Mucosa of stomach (tissue), 1 donor: ENCODE measurements at regions not wholly inside any gene's neighbourhood (a gene's known extent, or its start where the extent isn't known, plus 50 kb on each side); places are given as distances from the start of the nearest gene placed in this dataset.

Experiments used
- H3K27me3 ChIP-seq: one replicate; pipeline ENCODE4 v1.7.0; 2013; ENCODE audit warnings: mild to moderate bottlenecking, low read length; ENCODE audit not compliant: control insufficient read depth, insufficient read depth
- H3K36me3 ChIP-seq: one replicate; pipeline ENCODE4 v1.7.0; 2013; ENCODE audit warnings: low read length; ENCODE audit not compliant: control insufficient read depth, insufficient read depth
- H3K4me1 ChIP-seq: one replicate; pipeline ENCODE4 v1.7.0; 2013; ENCODE audit warnings: mild to moderate bottlenecking, low read length; ENCODE audit not compliant: control insufficient read depth, insufficient read depth
- H3K4me3 ChIP-seq: one replicate; pipeline ENCODE4 v1.7.0; 2013; ENCODE audit warnings: low read length
- H3K9ac ChIP-seq: one replicate; pipeline ENCODE4 v1.7.0; 2013; ENCODE audit warnings: mild to moderate bottlenecking, low read length, moderate library complexity
- H3K9me3 ChIP-seq: one replicate; pipeline ENCODE4 v1.7.0; 2013; ENCODE audit warnings: mild to moderate bottlenecking, low read length, moderate library complexity; ENCODE audit not compliant: control insufficient read depth
- donor health status: Pancreatic carcinoma.

DNA sequence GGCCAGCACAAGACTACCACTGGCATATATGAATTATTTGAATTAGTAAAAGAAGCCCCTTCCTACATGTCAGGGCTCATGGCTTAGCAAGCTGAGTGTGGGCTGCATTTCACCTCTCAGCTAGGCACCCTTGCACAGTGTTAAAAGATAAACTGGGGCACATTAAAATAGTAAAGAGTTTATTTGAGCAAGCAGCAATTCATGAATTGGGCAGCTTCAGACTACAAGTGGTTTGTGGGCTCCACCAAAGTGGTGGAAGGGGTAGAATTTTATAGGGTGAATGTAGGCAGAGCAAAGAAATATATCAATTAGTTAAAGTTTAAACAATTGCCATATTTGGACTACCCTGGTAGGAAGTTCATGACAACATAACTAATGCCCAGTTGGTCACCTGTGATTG is 178.8 kb downstream of the PLPP3 start:
- no peak overlapping the region for H3K4me3 ChIP-seq
- H3K9ac ChIP-seq, result no peak overlapping the region
- no peaks in the 10 kb centered on the region for H3K36me3 ChIP-seq
- no peaks in the 10 kb centered on the region for H3K4me1 ChIP-seq
- H3K27me3 ChIP-seq, result no peaks in the 10 kb centered on the region
- H3K9me3 ChIP-seq, result no peaks in the 10 kb centered on the region

DNA sequence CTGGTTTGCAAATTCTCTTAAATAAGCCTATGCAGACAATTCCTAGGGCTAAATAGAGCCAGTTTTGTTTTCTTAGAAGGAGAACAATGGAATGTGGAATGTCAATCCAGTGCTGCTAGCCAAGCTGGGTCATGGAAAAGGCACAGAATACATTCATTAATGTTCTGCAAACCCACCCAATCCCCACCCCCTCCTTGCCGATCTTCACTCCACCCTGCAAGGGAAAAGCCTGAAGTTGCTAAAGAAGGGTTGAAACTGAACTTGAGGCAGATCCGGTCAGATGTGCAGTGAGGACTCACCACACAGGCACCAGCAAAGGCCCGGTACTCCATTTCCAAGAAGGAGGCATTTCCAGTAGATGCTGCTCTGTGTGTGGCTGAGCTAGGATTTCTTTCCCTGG is 179.6 kb downstream of the PLPP3 start:
- H3K4me3 ChIP-seq, result no peak overlapping the region
- H3K9me3 ChIP-seq, result no peaks in the 10 kb centered on the region
- no peaks in the 10 kb centered on the region for H3K4me1 ChIP-seq
- H3K9ac ChIP-seq, result no peak overlapping the region
- H3K27me3 ChIP-seq, result no peaks in the 10 kb centered on the region
- no peaks in the 10 kb centered on the region for H3K36me3 ChIP-seq

DNA sequence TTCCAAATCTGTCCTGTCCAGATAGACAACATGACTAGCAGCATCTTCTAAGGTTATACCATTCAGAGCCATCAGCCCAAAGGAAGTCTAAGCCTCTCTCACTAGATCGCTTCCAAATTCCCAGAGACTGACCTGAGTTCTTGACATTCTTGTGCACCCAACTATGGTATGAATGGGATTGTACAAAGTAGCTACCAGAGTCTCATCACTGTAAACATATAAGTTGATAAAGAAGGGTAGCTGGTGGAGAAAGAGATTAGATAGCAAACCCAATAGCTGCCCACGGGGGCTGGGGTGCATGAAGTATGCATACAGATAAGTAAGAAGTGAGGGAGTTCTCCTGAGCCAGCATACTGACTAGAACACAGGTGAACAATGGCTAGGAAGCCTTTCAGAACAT is 180.0 kb downstream of the PLPP3 start:
- Histone ChIP-seq H3K36me3 (no peaks in the 10 kb centered on the region), H3K9me3 (no peaks in the 10 kb centered on the region), H3K9ac (no peak overlapping the region), H3K4me1 (no peaks in the 10 kb centered on the region), H3K4me3 (no peak overlapping the region), H3K27me3 (no peaks in the 10 kb centered on the region)

DNA sequence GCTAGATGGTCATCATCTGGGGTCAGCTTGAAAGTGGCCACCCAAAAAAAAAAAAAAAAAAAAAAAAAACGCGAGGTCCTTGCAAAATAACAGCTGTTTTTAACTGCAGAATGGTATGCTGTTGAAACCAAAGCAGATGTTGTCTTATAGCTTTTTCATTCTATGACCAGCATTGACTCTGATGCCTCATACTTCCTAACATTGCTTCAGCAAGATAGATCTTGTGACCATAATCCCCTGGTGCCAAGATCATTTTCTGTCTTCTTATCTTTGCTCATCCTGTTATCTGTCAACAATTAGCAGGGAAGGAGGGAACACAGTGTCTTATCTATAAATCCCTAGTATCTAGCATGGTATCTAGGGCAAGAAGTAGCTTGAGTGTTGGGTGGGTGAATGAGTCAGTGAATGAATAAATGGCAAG is 181.5 kb downstream of the PLPP3 start:
- Histone ChIP-seq H3K36me3 (no peaks in the 10 kb centered on the region), H3K9me3 (no peaks in the 10 kb centered on the region), H3K9ac (no peak overlapping the region), H3K4me3 (no peak overlapping the region), H3K27me3 (no peaks in the 10 kb centered on the region), H3K4me1 (no peaks in the 10 kb centered on the region)

DNA sequence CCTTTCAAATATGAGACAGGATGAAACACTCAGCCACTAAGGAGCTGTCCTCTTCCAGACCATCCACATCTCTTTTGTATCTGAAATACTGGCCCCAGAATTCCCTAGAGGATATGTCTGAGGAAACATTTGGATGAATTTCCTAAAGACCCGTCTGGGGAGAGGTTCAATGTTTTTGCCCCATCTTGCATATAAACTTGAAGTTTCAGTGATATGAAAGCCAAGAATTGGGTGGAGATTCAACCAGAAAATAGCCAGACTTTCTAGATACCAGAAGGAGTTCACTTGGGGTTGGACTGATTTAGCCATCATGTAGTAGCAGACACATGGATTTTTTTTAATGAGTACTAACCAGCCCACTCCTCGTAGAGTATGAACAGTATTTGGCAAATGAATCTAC is 182.0 kb downstream of the PLPP3 start:
- Histone ChIP-seq H3K4me3 (no peak overlapping the region), H3K9ac (no peak overlapping the region), H3K4me1 (no peaks in the 10 kb centered on the region), H3K27me3 (no peaks in the 10 kb centered on the region), H3K36me3 (no peaks in the 10 kb centered on the region), H3K9me3 (no peaks in the 10 kb centered on the region)

DNA sequence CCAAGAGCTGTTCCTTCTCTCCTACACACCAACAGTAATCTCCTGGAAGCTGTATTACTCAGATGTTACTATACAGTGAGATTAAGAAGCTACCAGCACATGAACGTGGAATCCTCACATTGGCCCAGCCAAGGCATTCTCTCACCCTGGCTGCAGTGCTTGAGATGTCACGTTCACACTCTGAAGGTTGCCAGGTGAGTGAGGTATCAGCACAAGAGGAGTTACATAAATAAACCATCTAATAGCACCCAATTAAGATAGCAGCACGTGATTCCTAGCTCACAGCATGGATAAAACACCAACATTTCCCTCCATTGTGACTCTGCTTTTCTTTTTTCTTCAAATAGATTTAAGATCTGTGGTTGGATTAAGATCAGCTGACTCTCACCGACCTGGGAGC is 182.8 kb downstream of the PLPP3 start:
- Histone ChIP-seq H3K4me1 (no peaks in the 10 kb centered on the region), H3K36me3 (no peaks in the 10 kb centered on the region), H3K9me3 (no peaks in the 10 kb centered on the region), H3K9ac (no peak overlapping the region), H3K4me3 (no peak overlapping the region), H3K27me3 (no peaks in the 10 kb centered on the region)

DNA sequence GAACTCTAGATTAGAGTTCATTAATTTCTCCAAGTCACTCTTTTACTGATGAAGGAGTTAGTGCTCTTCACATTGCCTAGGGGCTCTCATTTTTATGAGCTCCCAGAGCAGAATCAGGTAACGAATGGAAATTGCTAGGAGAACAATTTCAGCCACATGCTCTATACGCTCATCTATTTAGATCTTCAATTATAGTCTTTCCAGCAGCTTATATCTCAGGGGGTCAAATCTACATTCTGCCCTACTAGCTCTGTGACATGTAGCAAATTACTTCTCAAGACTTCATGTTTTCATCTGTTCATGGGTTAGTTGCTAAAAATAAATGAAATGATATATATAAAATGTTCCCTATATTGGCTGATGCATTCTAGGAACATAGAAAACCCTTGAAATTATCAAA is 183.6 kb downstream of the PLPP3 start:
- Histone ChIP-seq H3K9me3 (no peaks in the 10 kb centered on the region), H3K36me3 (no peaks in the 10 kb centered on the region), H3K4me3 (no peak overlapping the region), H3K27me3 (no peaks in the 10 kb centered on the region), H3K4me1 (no peaks in the 10 kb centered on the region), H3K9ac (no peak overlapping the region)

DNA sequence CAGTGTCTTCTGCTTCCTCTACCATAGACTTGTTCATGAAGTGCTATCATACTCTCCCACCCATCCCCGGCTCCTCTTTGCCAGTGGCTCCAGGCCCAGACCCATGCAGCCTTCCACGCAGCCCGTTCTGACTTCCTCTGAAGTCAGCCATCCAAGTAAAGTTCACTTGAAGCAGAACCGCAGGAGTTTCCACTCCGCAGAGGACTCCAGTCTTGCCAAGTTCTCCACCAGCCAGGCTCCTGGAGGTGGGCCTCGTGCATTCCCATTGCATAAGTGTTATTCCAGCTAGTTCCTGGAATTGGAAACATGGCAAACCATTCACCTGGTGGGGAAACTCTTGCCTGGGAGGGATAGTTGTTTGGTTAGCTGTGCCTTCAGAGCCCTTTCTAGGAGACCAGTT is 185.1 kb downstream of the PLPP3 start:
- Histone ChIP-seq H3K9ac (no peak overlapping the region), H3K9me3 (no peaks in the 10 kb centered on the region), H3K4me3 (no peak overlapping the region), H3K4me1 (no peaks in the 10 kb centered on the region), H3K27me3 (no peaks in the 10 kb centered on the region), H3K36me3 (no peaks in the 10 kb centered on the region)

DNA sequence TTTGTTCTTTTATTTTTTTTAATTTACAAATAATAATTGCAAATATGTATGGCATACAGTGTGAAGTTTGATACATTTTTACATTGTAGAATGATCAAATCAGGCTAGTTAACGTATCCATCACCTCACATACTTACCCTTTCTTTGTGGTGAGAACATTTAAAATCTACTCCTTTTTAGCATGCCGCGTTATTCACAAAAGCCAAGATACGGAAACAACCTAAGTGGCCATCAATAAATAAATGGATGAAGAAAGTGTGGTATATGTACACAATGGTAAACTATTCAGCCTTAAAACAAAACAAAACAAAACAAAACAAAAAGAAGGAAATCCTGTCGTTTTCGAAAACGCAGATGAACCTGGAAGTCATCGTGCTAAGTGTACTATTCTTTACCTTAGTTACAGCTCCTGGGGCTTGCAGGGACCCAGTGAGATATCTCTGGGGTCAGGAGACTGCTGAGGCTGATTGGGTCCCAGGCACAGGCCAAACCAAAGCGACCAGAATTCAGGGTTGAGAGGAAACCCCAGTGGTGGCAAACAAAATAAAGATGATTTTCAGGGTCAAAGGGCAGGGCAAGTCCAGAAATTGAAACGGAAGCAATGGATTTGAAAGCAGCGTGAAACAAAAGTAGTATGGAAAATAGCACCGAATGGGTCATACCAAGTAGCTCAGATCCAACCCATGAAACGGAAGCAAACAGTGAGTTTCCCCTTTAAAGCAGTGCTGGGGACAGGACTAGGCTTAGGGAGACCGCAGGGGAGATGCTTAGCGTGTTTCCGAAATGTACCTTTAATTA is 188.2 kb downstream of the PLPP3 start:
- Histone ChIP-seq H3K4me3 (no peak overlapping the region), H3K27me3 (no peaks in the 10 kb centered on the region), H3K36me3 (no peaks in the 10 kb centered on the region), H3K9me3 (no peaks in the 10 kb centered on the region), H3K4me1 (no peaks in the 10 kb centered on the region), H3K9ac (no peak overlapping the region)

DNA sequence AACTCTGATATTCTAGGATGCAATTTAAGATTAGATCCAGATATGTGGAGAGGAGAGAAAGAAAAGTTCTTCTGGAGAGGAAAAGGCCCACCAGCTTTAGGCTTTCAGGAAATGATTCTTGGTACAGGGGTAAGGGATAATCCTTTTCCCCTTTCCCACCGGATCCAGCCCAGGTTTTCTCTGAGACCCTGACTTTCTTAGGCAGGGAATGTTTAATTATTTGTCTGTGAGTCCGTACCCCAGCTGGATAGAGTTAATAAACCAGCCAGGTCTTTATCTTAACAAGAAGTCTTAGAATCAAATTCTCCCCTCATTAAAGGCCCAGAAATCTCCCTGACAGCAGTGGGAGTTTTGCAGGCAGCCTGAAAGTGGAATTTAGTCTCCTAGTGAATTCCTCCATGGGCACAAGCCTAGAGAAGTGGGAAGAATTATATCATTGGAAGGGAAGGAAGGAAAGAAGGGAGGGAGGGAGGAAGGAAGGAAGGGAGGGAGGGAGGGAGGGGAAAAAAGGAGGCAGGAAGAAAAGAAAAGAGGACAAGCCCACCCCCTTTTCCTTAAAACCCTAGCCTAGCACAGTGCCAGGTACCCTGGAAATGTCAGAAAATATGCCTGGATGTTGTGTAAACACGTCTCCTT is 189.0 kb downstream of the PLPP3 start:
- Histone ChIP-seq H3K9me3 (no peaks in the 10 kb centered on the region), H3K27me3 (no peaks in the 10 kb centered on the region), H3K36me3 (no peaks in the 10 kb centered on the region), H3K4me3 (no peak overlapping the region), H3K4me1 (no peaks in the 10 kb centered on the region), H3K9ac (no peak overlapping the region)

DNA sequence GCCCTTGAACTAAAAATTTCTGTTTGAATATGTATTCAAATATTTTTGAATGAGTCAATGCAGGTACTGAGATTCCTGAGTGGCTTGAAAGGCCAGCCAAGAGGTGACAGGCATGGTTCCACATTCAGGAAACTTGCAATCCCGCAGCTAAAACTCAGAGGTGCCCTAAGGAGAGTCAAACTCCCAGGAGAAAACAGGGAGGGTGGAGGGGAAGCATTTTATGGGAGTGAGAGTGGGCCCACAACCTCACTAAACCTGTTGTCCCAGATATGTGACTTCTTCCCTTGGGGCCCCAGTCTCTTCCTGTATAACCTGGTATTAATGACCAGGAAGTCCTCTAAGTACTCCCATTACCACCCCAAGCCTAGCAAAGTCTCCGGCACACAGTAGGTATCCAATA is 189.6 kb downstream of the PLPP3 start:
- no peaks in the 10 kb centered on the region for H3K9me3 ChIP-seq
- no peaks in the 10 kb centered on the region for H3K27me3 ChIP-seq
- H3K36me3 ChIP-seq, result no peaks in the 10 kb centered on the region
- H3K4me1 ChIP-seq, result no peaks in the 10 kb centered on the region
- H3K9ac ChIP-seq, result no peak overlapping the region
- no peak overlapping the region for H3K4me3 ChIP-seq

DNA sequence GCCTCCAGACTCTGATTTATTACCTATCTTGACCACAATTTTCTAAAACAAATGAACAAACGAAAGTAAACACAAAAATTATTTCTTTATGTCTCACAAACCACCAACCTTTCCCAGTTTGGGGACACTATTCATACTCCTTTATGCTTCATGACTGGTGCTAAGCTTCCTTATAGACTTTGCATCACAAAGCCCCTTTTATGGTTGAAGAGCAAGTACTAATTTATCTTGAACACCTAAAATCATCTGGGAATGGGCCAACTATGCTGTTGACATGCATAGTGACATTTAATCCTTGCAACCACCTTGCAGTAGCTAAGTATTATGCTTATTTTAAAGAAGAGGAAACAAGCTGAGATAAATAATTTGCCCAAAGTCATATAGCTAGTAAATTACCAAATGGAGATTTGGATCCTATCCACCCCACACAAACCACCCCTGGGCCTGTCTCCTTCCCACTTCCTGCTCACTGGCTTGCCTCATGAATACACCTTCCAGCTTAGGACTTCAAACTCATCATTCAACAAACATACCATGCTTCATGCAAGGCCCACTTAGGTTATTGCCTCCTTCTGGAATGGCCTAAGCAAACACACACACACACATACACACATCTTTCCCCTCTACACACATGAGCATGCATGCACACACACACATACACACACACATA is 192.2 kb downstream of the PLPP3 start:
- Histone ChIP-seq H3K9me3 (no peaks in the 10 kb centered on the region), H3K4me1 (no peaks in the 10 kb centered on the region), H3K4me3 (no peak overlapping the region), H3K36me3 (no peaks in the 10 kb centered on the region), H3K9ac (no peak overlapping the region), H3K27me3 (no peaks in the 10 kb centered on the region)
